H9 (cell line): ENCODE measurements at regions not wholly inside any gene's neighbourhood (a gene's known extent, or its start where the extent isn't known, plus 50 kb on each side); places are given as distances from the start of the nearest gene placed in this dataset.

Experiments
- DNase-seq: peaks from one replicate; pipeline ENCODE4 v3.0.0-alpha.2; 2017
- H2AFZ ChIP-seq: one replicate; pipeline ENCODE4 v1.6.1; 2013; ENCODE audit warnings: mild to moderate bottlenecking, low read length, control low read depth, moderate library complexity
- H2AK5ac ChIP-seq: 2 replicates; pipeline ENCODE4 v1.6.1; 2013; ENCODE audit warnings: low read length, control low read depth, mixed read lengths; ENCODE audit not compliant: insufficient read length
- H2BK120ac ChIP-seq: one replicate; pipeline ENCODE4 v1.6.1; 2013; ENCODE audit warnings: low read depth, mild to moderate bottlenecking, low read length, control low read depth, inconsistent platforms; ENCODE audit not compliant: poor library complexity, severe bottlenecking
- H2BK12ac ChIP-seq: 2 replicates; pipeline ENCODE4 v1.6.1; 2013; ENCODE audit warnings: low read length, control low read depth, mixed read lengths, low read depth; ENCODE audit not compliant: insufficient read length
- H2BK15ac ChIP-seq: 2 replicates; pipeline ENCODE4 v1.6.1; 2013; ENCODE audit warnings: low read depth, low read length, control low read depth
- H2BK20ac ChIP-seq: one replicate; pipeline ENCODE4 v1.6.1; 2013; ENCODE audit warnings: low read depth, mild to moderate bottlenecking, low read length, control low read depth, inconsistent platforms; ENCODE audit not compliant: poor library complexity, severe bottlenecking
- H2BK5ac ChIP-seq: 2 replicates; pipeline ENCODE4 v1.6.1; 2013; ENCODE audit warnings: low read length, control low read depth, mixed read lengths; ENCODE audit not compliant: insufficient read length
- H3K14ac ChIP-seq: 2 replicates; pipeline ENCODE4 v1.6.1; 2013; ENCODE audit warnings: low read length, control low read depth; ENCODE audit not compliant: insufficient read depth
- H3K18ac ChIP-seq: 2 replicates; pipeline ENCODE4 v1.6.1; 2013; ENCODE audit warnings: low read depth, mild to moderate bottlenecking, mixed read lengths, low read length, control low read depth; ENCODE audit not compliant: insufficient read length
- H3K23ac ChIP-seq: 2 replicates; pipeline ENCODE4 v1.6.1; 2013; ENCODE audit warnings: low read length, control low read depth, mixed read lengths, low read depth; ENCODE audit not compliant: insufficient read length
- H3K23me2 ChIP-seq: 2 replicates; pipeline ENCODE4 v1.6.1; 2013; ENCODE audit warnings: low read depth, mild to moderate bottlenecking, mixed read lengths, low read length, control low read depth; ENCODE audit not compliant: insufficient read length, poor library complexity, severe bottlenecking
- H3K27ac ChIP-seq: 2 replicates; pipeline ENCODE4 v1.5.1; 2013; ENCODE audit warnings: low read length, control low read depth, mixed read lengths, low read depth; ENCODE audit not compliant: insufficient read length
- H3K27me3 ChIP-seq: 2 replicates; pipeline ENCODE4 v1.6.1; 2013; ENCODE audit warnings: low read length, control low read depth, inconsistent platforms; ENCODE audit not compliant: insufficient read depth
- H3K4ac ChIP-seq: 2 replicates; pipeline ENCODE4 v1.6.1; 2013; ENCODE audit warnings: low read depth, mild to moderate bottlenecking, control low read depth, inconsistent platforms, low read length, moderate library complexity
- H3K4me1 ChIP-seq: 2 replicates; pipeline ENCODE4 v1.6.1; 2013; ENCODE audit warnings: low read length, control low read depth, inconsistent platforms; ENCODE audit not compliant: insufficient read depth
- H3K4me2 ChIP-seq: 2 replicates; pipeline ENCODE4 v1.6.1; 2013; ENCODE audit warnings: low read length, control low read depth, mixed read lengths; ENCODE audit not compliant: insufficient read length, insufficient read depth
- H3K56ac ChIP-seq: 2 replicates; pipeline ENCODE4 v1.6.1; 2013; ENCODE audit warnings: low read depth, mild to moderate bottlenecking, mixed read lengths, low read length, control low read depth; ENCODE audit not compliant: insufficient read length
- H3K79me1 ChIP-seq: 2 replicates; pipeline ENCODE4 v1.6.1; 2013; ENCODE audit warnings: low read depth, mild to moderate bottlenecking, moderate library complexity, low read length, control low read depth, inconsistent platforms; ENCODE audit not compliant: insufficient read depth, poor library complexity, severe bottlenecking
- H3K79me2 ChIP-seq: 2 replicates; pipeline ENCODE4 v1.6.1; 2013; ENCODE audit warnings: low read length, control low read depth, inconsistent platforms; ENCODE audit not compliant: insufficient read depth
- H3K9ac ChIP-seq: 2 replicates; pipeline ENCODE4 v1.6.1; 2013; ENCODE audit warnings: low read length, control low read depth, mixed read lengths; ENCODE audit not compliant: insufficient read length; ENCODE audit errors: extremely low read depth
- H3K9me3 ChIP-seq: one replicate; pipeline ENCODE4 v1.6.1; 2013; ENCODE audit warnings: low read depth, low read length, inconsistent platforms; ENCODE audit not compliant: control insufficient read depth
- H3T11ph ChIP-seq: one replicate; pipeline ENCODE4 v1.6.1; 2013; ENCODE audit warnings: mild to moderate bottlenecking, low read length, control low read depth, inconsistent platforms
- H4K20me1 ChIP-seq: one replicate; pipeline ENCODE4 v1.6.1; 2013; ENCODE audit not compliant: control insufficient read depth, insufficient read length, insufficient read depth
- H4K5ac ChIP-seq: 2 replicates; pipeline ENCODE4 v1.6.1; 2013; ENCODE audit warnings: low read depth, mild to moderate bottlenecking, mixed read lengths, low read length, control low read depth; ENCODE audit not compliant: insufficient read length
- H4K8ac ChIP-seq: replicated peaks from 2 replicates; pipeline ENCODE4 v1.6.1; 2013; ENCODE audit warnings: low read length, control low read depth, mixed read lengths, low read depth; ENCODE audit not compliant: insufficient read length
- H4K91ac ChIP-seq: 2 replicates; pipeline ENCODE4 v1.6.1; 2013; ENCODE audit warnings: low read depth, mild to moderate bottlenecking, moderate library complexity, mixed read lengths, low read length, control low read depth; ENCODE audit not compliant: insufficient read length
- H3K27ac Mint-ChIP-seq, 3 experiments: 2 replicates in 2 of 3; 3 replicates in 1 of 3; pipeline ENCODE4 v1.8.0; 2020 to 2021; ENCODE audit warnings: mixed read lengths in 3 of 3, mild to moderate bottlenecking in 1 of 3, moderate library complexity in 1 of 3
- H3K27me3 Mint-ChIP-seq: 2 replicates; pipeline ENCODE4 v1.8.0; 2021; ENCODE audit warnings: low read depth, mild to moderate bottlenecking, moderate library complexity, mixed read lengths
- H3K36me3 Mint-ChIP-seq, 3 experiments: 2 replicates in 2 of 3; 3 replicates in 1 of 3; pipeline ENCODE4 v1.8.0; 2020 to 2021; ENCODE audit warnings: low read depth in 3 of 3, mixed read lengths in 3 of 3; ENCODE audit not compliant: insufficient read depth in 1 of 3
- H3K4me1 Mint-ChIP-seq, 2 experiments: 2 replicates each; pipeline ENCODE4 v1.8.0; 2020; ENCODE audit warnings: mixed read lengths in 2 of 2
- H3K4me3 Mint-ChIP-seq, 2 experiments: 2 replicates in 1 of 2; 3 replicates in 1 of 2; pipeline ENCODE4 v1.8.0; 2020 to 2021; ENCODE audit warnings: mild to moderate bottlenecking in 2 of 2, mixed read lengths in 2 of 2, moderate library complexity in 1 of 2
- H3K9me3 Mint-ChIP-seq, 2 experiments: 2 replicates in 1 of 2; 3 replicates in 1 of 2; pipeline ENCODE4 v1.8.0; 2020; ENCODE audit warnings: mild to moderate bottlenecking in 2 of 2, mixed read lengths in 2 of 2, moderate library complexity in 1 of 2
- CTCF ChIP-seq: fragments of 200-600 bp; sonication (generic); conservative IDR thresholded peaks from 3 replicates; pipeline ENCODE4 v1.8.0; 2021; ENCODE audit warnings: antibody characterized with exemption, mild to moderate bottlenecking
- whole genome bisulfite sequencing: extraction: QIAGEN DNeasy Blood & Tissue Kit; methylation state at CpG from one replicate; pipeline ENCODE4 v1.1.7; 2013; ENCODE audit warnings: missing lambda C conversion rate, low lambda C conversion rate, mixed read lengths; ENCODE audit not compliant: insufficient read length; ENCODE audit errors: extremely low coverage; 5-methylcytosine and 5-hydroxymethylcytosine counted together

- Mint-ChIP-seq H3K4me1 (no peaks in the 10 kb centered on the region), H3K27ac (no peak overlapping the region), H3K4me3 (no peak overlapping the region), H3K36me3 (no peaks in the 10 kb centered on the region), H3K27me3 (no peaks in the 10 kb centered on the region), H3K9me3 (no peaks in the 10 kb centered on the region)
- Histone ChIP-seq H4K91ac (no peak overlapping the region), H3K9ac (no peak overlapping the region), H4K8ac (no peak overlapping the region), H2BK15ac (no peak overlapping the region), H3K4ac (no peak overlapping the region), H3K14ac (no peak overlapping the region), H3K23me2 (no peaks in the 10 kb centered on the region), H3K27ac (no peak overlapping the region), H4K5ac (no peak overlapping the region), H4K20me1 (no peaks in the 10 kb centered on the region), H2BK12ac (no peak overlapping the region), H3K79me1 (no peaks in the 10 kb centered on the region), H2BK5ac (no peak overlapping the region), H3K27me3 (no peaks in the 10 kb centered on the region), H2BK20ac (no peak overlapping the region), H3K18ac (no peak overlapping the region), H3K9me3 (no peaks in the 10 kb centered on the region), H3K4me2 (no peak overlapping the region), H2BK120ac (no peak overlapping the region), H3T11ph (no peak overlapping the region), H3K79me2 (no peaks in the 10 kb centered on the region), H3K4me1 (no peaks in the 10 kb centered on the region), H2AFZ (no peak overlapping the region), H2AK5ac (no peak overlapping the region), H3K23ac (no peak overlapping the region), H3K56ac (no peak overlapping the region)
- WGBS: no CpG with 5 or more reads among the region's 3 CpGs
- no peak for DNase-seq
- TF ChIP-seq CTCF: no peak
Observed at GRCh38 chr2:192515937-192516336, 321.2 kb upstream of the TMEFF2 start.
